ENCODE measurements at regions not wholly inside any gene's neighbourhood (a gene's known extent, or its start where the extent isn't known, plus 50 kb on each side); places are given as distances from the start of the nearest gene placed in this dataset.

DNA sequence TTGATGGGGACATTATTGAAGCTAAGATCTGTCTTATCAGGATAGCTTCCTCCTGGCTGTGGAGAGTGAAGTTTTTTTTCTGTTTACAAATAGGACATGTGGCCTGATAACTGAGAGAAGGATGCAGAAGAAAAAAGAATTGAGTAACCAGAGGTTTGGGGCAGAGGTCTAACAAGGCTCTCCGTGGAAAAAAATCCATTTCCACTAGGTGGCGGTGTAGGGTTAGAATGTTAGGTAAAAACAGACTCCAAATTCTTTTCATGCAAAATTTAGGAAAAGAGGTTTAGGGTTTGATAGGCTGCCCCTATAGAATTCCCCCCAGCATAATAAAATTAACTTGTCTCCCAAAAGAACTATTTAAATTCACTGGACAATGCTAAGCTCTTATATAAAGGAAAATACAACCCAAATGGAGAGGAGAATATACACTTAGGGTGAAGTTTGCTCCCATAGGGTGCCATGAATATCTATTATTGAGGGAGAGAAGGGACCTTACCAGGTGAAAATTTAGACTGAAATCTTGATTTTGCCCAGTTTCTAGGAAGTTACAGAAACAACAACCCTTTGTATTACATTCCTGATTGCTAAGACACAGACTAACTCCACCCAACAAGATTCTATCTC lies 1560.4 kb downstream of the OTOL1 start:
- DNase-seq = peak; percentile 49

DNA sequence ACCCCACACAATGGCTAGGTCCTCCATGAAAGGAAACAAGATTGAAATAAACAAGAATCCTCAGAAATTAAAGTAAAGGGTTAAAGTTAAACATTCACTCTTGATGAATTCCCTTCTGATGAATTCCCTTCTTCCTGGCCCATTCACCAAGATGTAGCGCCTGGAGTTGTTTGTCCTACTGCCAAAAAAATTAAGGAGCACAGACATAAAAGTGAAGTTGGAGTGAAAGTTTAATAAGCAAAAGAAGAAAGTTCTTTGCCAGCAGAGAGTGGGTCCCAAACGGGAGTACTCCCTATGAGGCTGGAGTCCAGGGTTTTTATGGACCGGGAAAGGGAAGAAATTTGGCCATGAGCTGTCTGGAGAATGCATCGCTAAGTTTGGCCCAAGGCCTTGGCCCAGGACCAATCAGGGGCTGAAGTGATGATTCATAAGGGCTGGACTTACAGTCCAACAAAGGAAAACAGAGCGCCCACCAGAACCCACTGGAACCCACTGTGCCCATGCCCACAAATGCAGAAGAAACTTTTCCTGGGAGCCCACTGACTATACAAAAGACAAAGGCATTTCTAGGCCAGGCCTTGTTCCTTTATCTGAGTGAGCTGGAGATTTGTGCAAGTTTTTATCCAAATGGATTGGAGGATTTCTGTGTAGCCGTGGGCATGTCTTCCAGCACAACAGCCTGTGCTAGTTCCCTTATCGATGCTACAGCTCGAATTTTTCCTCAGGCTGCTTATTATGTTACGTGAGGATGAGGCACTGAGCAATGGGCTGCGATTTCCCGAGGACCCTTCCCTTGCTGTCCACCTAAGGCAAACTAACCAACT lies 1561.6 kb downstream of the OTOL1 start:
- DNase-seq = no peak

DNA sequence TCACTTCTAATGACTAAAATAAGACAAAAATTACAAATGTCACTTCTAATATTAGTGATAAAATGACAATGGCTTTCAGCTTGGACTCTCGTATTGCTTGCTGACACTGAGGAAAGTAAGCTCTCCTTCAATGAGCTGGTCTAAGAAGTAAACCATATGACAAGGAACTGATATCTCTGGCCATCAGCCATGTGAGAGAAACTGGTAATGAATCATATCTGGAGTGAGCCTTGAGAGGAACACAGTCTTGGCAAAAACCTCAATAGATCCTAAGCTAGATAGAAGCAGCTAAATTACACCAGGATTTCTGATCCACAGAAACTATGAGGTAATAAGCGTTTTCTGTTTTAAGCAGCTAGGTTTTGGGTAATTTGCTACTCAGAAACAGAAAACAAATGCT lies 1575.1 kb downstream of the OTOL1 start:
- no peak for DNase-seq

Measured in activated CD4-positive, alpha-beta T cell treated with anti-CD3 and anti-CD28 coated beads, Interleukin-2, Interleukin-6, amounts not matched to agents 100 ng/mL and 50 ng/mL, durations not matched to agents 16 hours and 8 hours (primary cell).